HG03103 (cell line): ENCODE measurements at regions not wholly inside any gene's neighbourhood (a gene's known extent, or its start where the extent isn't known, plus 50 kb on each side); places are given as distances from the start of the nearest gene placed in this dataset.

Experiments used
- ATAC-seq: cut with Tn5 transposase; IDR thresholded peaks from one replicate; pipeline ENCODE4 v1.9.1; 2021; ENCODE audit warnings: low read depth; ENCODE audit not compliant: unreplicated experiment

GRCh38 chr12:3972576-3972975, 99.4 kb upstream of the PARP11 start:
- ATAC-seq = no peak

- ATAC-seq = no peak
Observed at GRCh38 chr12:3968523-3968922, 95.3 kb upstream of the PARP11 start.

GRCh38 chr12:3967556-3968160, 94.5 kb upstream of the PARP11 start:
- no peak for ATAC-seq

- no peak for ATAC-seq
Observed at GRCh38 chr12:3966376-3966775, 93.2 kb upstream of the PARP11 start.

- ATAC-seq = no peak
Observed at GRCh38 chr12:3965046-3965445, 91.8 kb upstream of the PARP11 start.

- no peak for ATAC-seq
Observed at GRCh38 chr12:3964439-3964838, 91.2 kb upstream of the PARP11 start.

GRCh38 chr12:3962631-3963483, 89.7 kb upstream of the PARP11 start:
- ATAC-seq = no peak

- ATAC-seq = no peak
Observed at GRCh38 chr12:3961591-3961990, 88.4 kb upstream of the PARP11 start.

GRCh38 chr12:3959799-3960560, 86.8 kb upstream of the PARP11 start:
- ATAC-seq = no peak

- ATAC-seq = no peak
Observed at GRCh38 chr12:3958534-3958933, 85.3 kb upstream of the PARP11 start.

- ATAC-seq = no peak
Observed at GRCh38 chr12:3951380-3952135, 78.4 kb upstream of the PARP11 start.

- no peak for ATAC-seq
Observed at GRCh38 chr12:3950714-3951320, 77.6 kb upstream of the PARP11 start.

- ATAC-seq = no peak
Observed at GRCh38 chr12:3947781-3948180, 74.6 kb upstream of the PARP11 start.

- ATAC-seq = no peak
Observed at GRCh38 chr12:3945671-3946070, 72.5 kb upstream of the PARP11 start.

- no peak for ATAC-seq
Observed at GRCh38 chr12:3944620-3945019, 71.4 kb upstream of the PARP11 start.

GRCh38 chr12:3938042-3938544, 64.9 kb upstream of the PARP11 start:
- no peak for ATAC-seq

- ATAC-seq = no peak
Observed at GRCh38 chr12:3935078-3935477, 61.9 kb upstream of the PARP11 start.

GRCh38 chr12:3933819-3934192, 60.6 kb upstream of the PARP11 start:
- ATAC-seq = no peak

GRCh38 chr12:3933074-3933818, 60.0 kb upstream of the PARP11 start:
- no peak for ATAC-seq
